ENCODE measurements at regions not wholly inside any gene's neighbourhood (a gene's known extent, or its start where the extent isn't known, plus 50 kb on each side); places are given as distances from the start of the nearest gene placed in this dataset.

DNA sequence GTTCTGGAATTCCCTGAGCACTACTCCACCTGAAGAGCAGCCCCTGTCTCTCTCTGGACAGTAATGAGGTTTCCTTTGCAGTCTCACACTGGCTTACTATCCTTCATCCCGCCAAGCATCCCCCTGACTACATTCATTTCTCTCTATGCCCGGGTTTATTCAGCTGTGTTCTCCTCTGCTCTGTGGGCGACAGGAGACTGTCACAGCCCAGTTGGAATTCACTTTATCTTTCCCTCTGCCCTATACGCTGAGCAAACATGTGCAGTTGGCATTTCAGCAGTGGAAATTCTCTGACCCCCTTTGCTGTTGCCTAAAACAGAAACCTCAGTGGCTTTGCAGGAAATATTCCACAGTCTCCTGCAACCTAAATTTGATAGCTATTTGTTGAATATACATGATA, 83.5 kb upstream of the MAX start:
- TF ChIP-seq, protein P1, sequence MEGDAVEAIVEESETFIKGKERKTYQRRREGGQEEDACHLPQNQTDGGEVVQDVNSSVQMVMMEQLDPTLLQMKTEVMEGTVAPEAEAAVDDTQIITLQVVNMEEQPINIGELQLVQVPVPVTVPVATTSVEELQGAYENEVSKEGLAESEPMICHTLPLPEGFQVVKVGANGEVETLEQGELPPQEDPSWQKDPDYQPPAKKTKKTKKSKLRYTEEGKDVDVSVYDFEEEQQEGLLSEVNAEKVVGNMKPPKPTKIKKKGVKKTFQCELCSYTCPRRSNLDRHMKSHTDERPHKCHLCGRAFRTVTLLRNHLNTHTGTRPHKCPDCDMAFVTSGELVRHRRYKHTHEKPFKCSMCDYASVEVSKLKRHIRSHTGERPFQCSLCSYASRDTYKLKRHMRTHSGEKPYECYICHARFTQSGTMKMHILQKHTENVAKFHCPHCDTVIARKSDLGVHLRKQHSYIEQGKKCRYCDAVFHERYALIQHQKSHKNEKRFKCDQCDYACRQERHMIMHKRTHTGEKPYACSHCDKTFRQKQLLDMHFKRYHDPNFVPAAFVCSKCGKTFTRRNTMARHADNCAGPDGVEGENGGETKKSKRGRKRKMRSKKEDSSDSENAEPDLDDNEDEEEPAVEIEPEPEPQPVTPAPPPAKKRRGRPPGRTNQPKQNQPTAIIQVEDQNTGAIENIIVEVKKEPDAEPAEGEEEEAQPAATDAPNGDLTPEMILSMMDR (optimal IDR thresholded peaks at IDR 0.05 in 1 of 3, IDR thresholded peaks at IDR 0.05 in 1 of 3, conservative IDR thresholded peaks at IDR 0.05 in 1 of 3; ENCODE audit: extremely low read depth in 1 of 3, insufficient read depth in 2 of 3, low read length in 3 of 3), result no peak
- no peak for TF ChIP-seq EZH2 (IDR thresholded peaks at IDR 0.05; ENCODE audit: low read length)

All from keratinocyte (primary cell).